HG03108 (cell line): ENCODE measurements at regions not wholly inside any gene's neighbourhood (a gene's known extent, or its start where the extent isn't known, plus 50 kb on each side); places are given as distances from the start of the nearest gene placed in this dataset.
"Not testable (repeated sequence)": the region's sequence is repeated elsewhere in the genome, so short reads cannot be mapped to it uniquely, and the experiment has no call there.

Experiments
- ATAC-seq: cut with Tn5 transposase; IDR thresholded peaks from one replicate; pipeline ENCODE4 v1.9.1; 2021; ENCODE audit warnings: moderate library complexity; ENCODE audit not compliant: unreplicated experiment

DNA sequence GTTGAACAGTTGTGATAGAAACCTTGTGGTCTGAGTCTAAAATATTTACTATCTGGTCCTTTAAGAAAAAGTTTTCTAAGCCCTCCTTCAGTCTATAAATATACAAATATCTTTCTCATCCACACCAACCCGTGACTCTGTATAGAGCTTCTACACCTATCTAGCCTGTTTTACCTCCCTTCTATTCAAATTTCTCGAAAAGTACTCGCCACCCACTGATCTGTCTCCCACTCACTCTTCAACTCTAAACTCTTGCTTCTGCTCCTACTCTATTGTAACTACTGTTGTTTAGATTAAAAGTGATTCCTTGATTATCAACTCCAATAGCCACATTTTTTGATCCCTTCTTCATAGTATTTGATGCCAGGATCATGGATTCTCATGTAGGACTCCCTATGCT, 329.4 kb upstream of the MAN1A1 start:
- no peak for ATAC-seq

DNA sequence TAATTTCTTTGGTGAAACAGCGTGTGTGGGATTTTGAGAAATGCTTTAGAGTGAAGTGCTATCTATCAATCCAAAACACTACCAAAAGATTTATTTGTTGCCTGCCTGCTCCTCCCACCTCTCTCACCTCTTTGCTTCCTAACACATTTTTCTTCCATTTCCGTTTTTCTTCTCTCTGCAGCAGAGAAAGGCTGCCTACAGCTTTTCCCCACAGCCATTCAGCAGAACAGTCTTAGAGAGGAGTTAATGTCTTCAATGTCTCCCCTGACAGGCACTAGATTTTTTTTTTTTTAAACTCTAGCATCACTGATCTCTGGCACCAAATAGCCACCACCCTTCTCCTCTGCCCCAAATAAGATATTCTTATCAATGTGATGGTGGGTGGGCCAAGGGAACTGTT, 327.8 kb upstream of the MAN1A1 start:
- ATAC-seq, result no peak

- no peak for ATAC-seq
Observed at GRCh38 chr6:119676961-119677360, 327.4 kb upstream of the MAN1A1 start.

GRCh38 chr6:119676230-119676629, 326.7 kb upstream of the MAN1A1 start:
- ATAC-seq, result no peak

DNA sequence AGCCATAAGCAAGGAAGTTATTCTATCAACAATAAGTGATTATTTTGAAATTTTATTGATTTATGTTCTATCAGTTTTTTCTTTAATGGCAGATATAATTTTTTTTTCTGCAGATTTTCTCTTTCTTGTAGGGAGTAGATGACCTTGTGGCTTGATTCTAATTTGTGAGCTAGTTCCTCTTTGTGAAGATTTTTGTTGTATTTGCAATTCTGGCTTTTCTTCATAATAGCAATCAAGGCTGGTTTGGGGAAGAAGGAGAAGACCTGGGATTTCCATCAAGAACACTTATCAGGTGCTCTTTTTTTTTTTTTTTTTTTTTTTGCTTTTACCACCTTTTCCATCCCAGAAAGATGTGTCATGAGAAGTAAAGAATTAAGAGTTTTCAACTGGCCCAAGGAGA, 324.2 kb upstream of the MAN1A1 start:
- ATAC-seq, result no peak

- ATAC-seq, result no peak
Observed at GRCh38 chr6:119672725-119673124, 323.2 kb upstream of the MAN1A1 start.

DNA sequence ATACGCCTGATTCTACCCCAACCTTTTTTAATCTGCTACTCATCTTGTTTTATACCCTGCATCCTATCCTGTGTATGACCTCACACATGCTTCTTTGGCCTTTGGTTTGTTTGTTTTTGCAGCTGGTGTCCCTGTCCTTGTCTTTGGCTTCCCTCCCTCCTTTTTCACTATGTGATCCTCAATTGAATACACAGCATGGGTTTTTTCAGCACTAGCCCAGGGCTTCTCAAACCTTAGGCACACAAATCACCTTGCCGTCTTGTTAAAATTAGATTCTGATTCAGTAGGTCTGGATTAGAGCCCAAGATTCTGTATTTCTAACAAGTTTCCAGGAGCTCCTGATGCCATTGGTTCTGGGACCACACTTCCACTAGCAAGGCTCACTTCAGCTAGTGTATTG, 321.5 kb upstream of the MAN1A1 start:
- ATAC-seq, result no peak

DNA sequence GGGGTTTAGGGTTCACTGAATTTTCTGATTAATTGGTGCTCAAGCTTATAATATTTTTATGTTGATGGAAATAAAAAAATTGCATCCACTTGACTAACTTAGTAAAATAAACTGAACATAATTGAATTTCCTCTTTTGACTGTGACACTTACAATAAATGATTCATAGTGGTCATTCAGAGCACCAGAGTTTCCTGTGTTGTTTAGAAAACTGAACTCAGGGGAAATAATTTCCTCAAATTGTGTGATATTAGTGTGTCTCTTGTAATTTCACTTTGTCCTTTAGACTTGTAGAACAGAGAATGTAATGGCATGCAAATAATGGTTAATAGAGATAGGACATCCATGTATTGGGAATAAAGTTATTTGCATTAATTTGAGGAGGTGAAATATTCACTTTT, 319.7 kb upstream of the MAN1A1 start:
- no peak for ATAC-seq

DNA sequence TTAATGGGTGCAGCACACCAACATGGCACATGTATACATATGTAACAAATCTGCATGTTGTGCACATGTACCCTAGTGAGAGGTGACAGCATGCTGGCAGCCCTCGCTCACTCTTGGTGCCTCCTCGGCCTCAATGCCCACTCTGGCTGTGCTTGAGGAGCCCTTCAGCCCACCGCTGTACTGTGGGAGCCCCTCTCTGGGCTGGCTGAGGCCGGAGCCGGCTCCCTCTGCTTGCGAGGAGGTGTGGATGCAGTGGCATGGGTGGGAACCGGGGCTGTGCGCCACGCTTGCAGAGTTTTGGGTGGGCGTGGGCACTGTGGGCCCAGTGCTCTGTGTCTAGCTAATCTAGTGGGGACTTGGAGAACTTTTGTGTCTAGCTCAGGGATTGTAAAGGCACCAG, 315.9 kb upstream of the MAN1A1 start:
- not testable (repeated sequence) for ATAC-seq

- no peak for ATAC-seq
Observed at GRCh38 chr6:119661628-119662027, 312.1 kb upstream of the MAN1A1 start.

DNA sequence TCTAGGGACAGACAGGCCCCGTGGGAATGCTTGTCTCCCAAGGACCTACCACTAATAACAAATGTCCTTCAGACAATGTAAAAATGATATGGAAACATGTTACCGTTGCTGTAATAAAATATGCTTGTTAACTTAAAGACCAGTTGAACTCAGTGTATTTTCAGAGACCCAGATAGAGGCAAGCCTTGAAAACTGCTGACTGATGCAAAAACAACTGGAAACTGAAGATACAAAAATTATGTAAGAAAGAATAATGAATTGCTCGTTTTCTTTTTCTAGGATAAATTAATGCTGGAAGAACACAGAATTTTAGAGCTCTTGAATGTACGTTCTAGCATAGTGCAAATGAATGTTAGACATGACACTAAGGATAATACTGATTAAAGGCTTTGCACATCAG, 311.5 kb upstream of the MAN1A1 start:
- ATAC-seq, result no peak

- no peak for ATAC-seq
Observed at GRCh38 chr6:119658917-119659316, 309.4 kb upstream of the MAN1A1 start.

- ATAC-seq, result no peak
Observed at GRCh38 chr6:119655124-119655523, 305.6 kb upstream of the MAN1A1 start.

- no peak for ATAC-seq
Observed at GRCh38 chr6:119653329-119653728, 303.8 kb upstream of the MAN1A1 start.

GRCh38 chr6:119649531-119649930, 300.0 kb upstream of the MAN1A1 start:
- no peak for ATAC-seq

GRCh38 chr6:119647309-119647708, 297.7 kb upstream of the MAN1A1 start:
- no peak for ATAC-seq

GRCh38 chr6:119643876-119644275, 294.3 kb upstream of the MAN1A1 start:
- ATAC-seq, result no peak

- no peak for ATAC-seq
Observed at GRCh38 chr6:119637768-119638167, 288.2 kb upstream of the MAN1A1 start.

- no peak for ATAC-seq
Observed at GRCh38 chr6:119636060-119636459, 286.5 kb upstream of the MAN1A1 start.

- ATAC-seq, result no peak
Observed at GRCh38 chr6:119633461-119633860, 283.9 kb upstream of the MAN1A1 start.

DNA sequence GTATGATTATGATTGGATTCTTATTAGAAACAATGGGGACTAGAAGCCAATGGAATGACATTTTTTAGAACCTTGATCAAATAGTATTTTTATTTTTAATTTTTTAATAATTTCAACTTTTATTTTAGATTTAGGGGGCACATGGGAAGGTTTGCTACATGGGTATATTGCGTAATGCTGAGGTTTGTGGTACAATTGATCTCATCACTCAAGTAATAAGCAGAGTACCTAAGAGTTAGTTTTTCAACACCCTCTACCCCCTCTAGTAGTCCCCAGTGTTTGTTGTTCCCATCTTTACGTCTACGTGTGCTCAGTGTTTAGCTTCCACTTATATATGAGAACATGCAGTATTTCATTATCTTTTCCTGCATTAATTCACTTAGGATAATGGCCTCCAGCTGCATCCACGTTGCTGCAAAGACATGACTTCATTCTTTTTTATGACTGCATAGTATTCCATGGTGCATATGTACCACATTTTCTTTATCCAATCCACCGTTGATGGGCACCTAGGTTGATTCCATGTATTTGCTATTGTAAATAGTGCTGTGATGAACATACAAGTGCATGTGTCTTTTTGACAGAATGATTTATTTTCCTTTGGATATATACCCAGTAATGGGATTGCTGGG, 281.1 kb upstream of the MAN1A1 start:
- no peak for ATAC-seq

DNA sequence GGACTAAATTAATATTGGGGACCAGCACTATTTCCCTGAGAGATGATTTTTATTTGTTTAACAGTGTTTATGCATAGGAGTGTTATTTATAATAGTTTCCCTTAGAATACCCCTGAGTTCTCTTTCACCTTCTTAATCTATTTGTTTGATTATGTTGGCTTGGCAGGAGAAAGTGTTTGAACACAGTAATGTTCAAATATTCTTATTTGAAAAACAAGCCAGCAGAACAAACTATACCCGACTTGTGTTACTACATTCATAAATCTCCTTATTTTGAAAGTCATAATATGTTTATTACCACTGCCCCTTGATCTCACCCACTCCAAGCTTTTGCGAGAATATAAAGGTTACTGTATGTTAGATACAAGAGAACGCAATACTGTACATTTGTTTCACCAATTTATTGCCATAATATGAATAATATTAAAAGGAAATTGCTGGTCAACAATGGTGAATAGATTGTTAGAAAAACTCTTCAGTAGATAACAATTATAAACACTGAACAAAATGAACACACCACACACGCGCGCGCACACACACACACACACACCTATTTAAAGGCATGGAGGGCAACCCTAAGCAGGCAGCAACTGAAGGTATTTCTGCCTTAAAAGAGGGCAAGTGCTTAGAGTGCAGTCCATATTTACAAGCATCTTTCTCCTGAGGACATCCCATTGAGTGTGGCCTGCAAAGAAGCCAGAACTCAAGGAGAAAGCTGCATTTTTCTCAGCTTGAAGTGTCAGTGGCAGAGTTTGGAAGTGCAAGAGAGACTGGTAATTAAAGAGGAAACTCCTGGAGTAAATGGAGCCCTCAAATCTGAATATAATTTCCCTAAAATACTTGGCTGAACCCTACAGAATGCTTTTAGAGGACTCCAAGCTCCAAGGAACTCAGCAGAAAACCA, 279.4 kb upstream of the MAN1A1 start:
- ATAC-seq, result no peak
